OCI-LY7 (cell line): ENCODE measurements at regions not wholly inside any gene's neighbourhood (a gene's known extent, or its start where the extent isn't known, plus 50 kb on each side); places are given as distances from the start of the nearest gene placed in this dataset.

Experiments
- BruUV-seq: library from RNA; stranded (reverse); fragments of 400-500 nt; replicated peaks from 2 replicates; lab custom pipeline; 2021; lab: Mats Ljungman, UMichigan
- CTCF ChIA-PET: fragments of 300-600 bp; sonication (Branson Sonifier 250); formaldehyde crosslinking; loops from one replicate; lab custom pipeline; 2022; ENCODE audit warnings: antibody characterized with exemption; ENCODE audit not compliant: unreplicated experiment; lab: Charles Lee
- POLR2A ChIA-PET: fragments of 300-600 bp; sonication (Branson Sonifier 250); formaldehyde crosslinking; loops from one replicate; lab custom pipeline; 2022; ENCODE audit warnings: antibody characterized with exemption; lab: Charles Lee
- DNase-seq: peaks from one replicate; pipeline ENCODE4 v3.0.0-alpha.2; 2015; ENCODE audit warnings: low spot score
- H2AFZ ChIP-seq: fragments of 200-600 bp; sonication (generic), shearing (Covaris generic); 2 replicates; pipeline ENCODE4 v1.6.1; 2014; ENCODE audit warnings: mild to moderate bottlenecking, antibody characterized with exemption, low read length, moderate library complexity
- H3K27ac ChIP-seq: fragments of 200-600 bp; sonication (generic); 2 replicates; pipeline ENCODE4 v1.5.1; 2014; ENCODE audit warnings: mixed run types, low read depth, mild to moderate bottlenecking, moderate library complexity, low read length, inconsistent platforms; ENCODE audit not compliant: poor library complexity, severe bottlenecking
- H3K36me3 ChIP-seq: fragments of 200-600 bp; sonication (generic); 2 replicates; pipeline ENCODE4 v1.6.1; 2014; ENCODE audit warnings: mild to moderate bottlenecking, antibody characterized with exemption, low read length, moderate library complexity, mixed read lengths; ENCODE audit not compliant: insufficient read depth
- H3K4me1 ChIP-seq: fragments of 200-600 bp; sonication (generic); 2 replicates; pipeline ENCODE4 v1.5.1; 2014; ENCODE audit warnings: mild to moderate bottlenecking, low read length; ENCODE audit not compliant: insufficient read depth, poor library complexity, severe bottlenecking
- H3K4me2 ChIP-seq: fragments of 200-600 bp; sonication (generic); 2 replicates; pipeline ENCODE4 v1.6.1; 2014; ENCODE audit warnings: mild to moderate bottlenecking, low read length
- H3K4me3 ChIP-seq: fragments of 200-600 bp; sonication (generic); 2 replicates; pipeline ENCODE4 v1.5.1; 2014; ENCODE audit warnings: mild to moderate bottlenecking, low read depth, low read length; ENCODE audit not compliant: poor library complexity, severe bottlenecking
- H3K79me2 ChIP-seq: fragments of 200-600 bp; sonication (generic); 2 replicates; pipeline ENCODE4 v1.6.1; 2016; ENCODE audit warnings: low read depth, mild to moderate bottlenecking, low read length, moderate library complexity, mixed read lengths; ENCODE audit not compliant: insufficient read depth
- H3K9me2 ChIP-seq: fragments of 200-600 bp; sonication (generic); 2 replicates; pipeline ENCODE4 v1.6.1; 2016; ENCODE audit warnings: mild to moderate bottlenecking, low read length, mixed read lengths; ENCODE audit not compliant: insufficient read depth
- H3K9me3 ChIP-seq: fragments of 200-600 bp; sonication (generic); 2 replicates; pipeline ENCODE4 v1.6.1; 2014; ENCODE audit warnings: mild to moderate bottlenecking, mixed run types, low read length, mixed read lengths
- H4K20me1 ChIP-seq: fragments of 200-600 bp; sonication (generic); 2 replicates; pipeline ENCODE4 v1.6.1; 2014; ENCODE audit warnings: mild to moderate bottlenecking, antibody characterized with exemption, low read length, moderate library complexity, mixed read lengths; ENCODE audit not compliant: insufficient read depth
- EZH2phosphoT487 ChIP-seq: fragments of 200-600 bp; sonication (generic); IDR thresholded peaks from 2 replicates; pipeline ENCODE4 v1.6.1; 2018; ENCODE audit warnings: low read depth, borderline replicate concordance, mild to moderate bottlenecking, mixed run types, antibody characterized with exemption, low read length, moderate library complexity, mixed read lengths
- intact Hi-C: fragments of 100-400 bp; cut with micrococcal nuclease; formaldehyde crosslinking; loops from one replicate; pipeline ENCODE4 v1.10.0; 2022; ENCODE audit not compliant: unreplicated experiment
- TF ChIP-seq, protein P1 (sequence below): fragments of 200-600 bp; sonication (generic); conservative IDR thresholded peaks from 2 replicates; pipeline ENCODE4 v1.5.1; 2014; ENCODE audit warnings: mild to moderate bottlenecking, antibody characterized with exemption, low read length, moderate library complexity, mixed read lengths

DNA sequence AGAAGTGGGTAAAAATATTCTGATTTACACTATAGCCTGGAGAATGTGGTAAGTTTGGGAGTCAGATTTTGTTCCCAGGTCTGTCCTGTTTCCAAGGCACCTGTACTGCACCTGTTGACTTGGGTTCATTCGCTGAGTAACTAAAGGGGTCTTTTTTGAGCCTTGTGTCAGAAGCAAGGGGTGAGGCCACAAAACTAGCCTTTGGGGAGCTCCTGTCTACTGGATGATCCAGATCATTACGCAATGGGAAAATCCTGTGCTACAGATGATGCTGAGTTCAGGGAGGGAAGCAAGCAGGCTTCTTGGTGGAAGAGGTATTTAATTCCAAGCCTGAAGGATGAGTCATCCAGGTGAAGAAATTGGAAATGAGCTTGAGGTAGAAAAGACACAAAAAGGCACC, 424.0 kb downstream of the MATN1 start:
- no peak overlapping the region for H3K4me3 ChIP-seq
- no peaks in the 10 kb centered on the region for H3K9me2 ChIP-seq
- H2AFZ ChIP-seq = no peak overlapping the region
- TF ChIP-seq, protein P1, sequence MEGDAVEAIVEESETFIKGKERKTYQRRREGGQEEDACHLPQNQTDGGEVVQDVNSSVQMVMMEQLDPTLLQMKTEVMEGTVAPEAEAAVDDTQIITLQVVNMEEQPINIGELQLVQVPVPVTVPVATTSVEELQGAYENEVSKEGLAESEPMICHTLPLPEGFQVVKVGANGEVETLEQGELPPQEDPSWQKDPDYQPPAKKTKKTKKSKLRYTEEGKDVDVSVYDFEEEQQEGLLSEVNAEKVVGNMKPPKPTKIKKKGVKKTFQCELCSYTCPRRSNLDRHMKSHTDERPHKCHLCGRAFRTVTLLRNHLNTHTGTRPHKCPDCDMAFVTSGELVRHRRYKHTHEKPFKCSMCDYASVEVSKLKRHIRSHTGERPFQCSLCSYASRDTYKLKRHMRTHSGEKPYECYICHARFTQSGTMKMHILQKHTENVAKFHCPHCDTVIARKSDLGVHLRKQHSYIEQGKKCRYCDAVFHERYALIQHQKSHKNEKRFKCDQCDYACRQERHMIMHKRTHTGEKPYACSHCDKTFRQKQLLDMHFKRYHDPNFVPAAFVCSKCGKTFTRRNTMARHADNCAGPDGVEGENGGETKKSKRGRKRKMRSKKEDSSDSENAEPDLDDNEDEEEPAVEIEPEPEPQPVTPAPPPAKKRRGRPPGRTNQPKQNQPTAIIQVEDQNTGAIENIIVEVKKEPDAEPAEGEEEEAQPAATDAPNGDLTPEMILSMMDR = no peak
- no peak for TF ChIP-seq EZH2phosphoT487
- no peak overlapping the region for H3K4me2 ChIP-seq
- H4K20me1 ChIP-seq = no peaks in the 10 kb centered on the region
- intact Hi-C loops = no loop called here
- ChIA-PET POLR2A (no interaction called here), CTCF (no interaction called here)
- no peak for DNase-seq
- H3K27ac ChIP-seq = no peak overlapping the region
- no TSS peak for BruUV-seq
- no peaks in the 10 kb centered on the region for H3K9me3 ChIP-seq
- no peaks in the 10 kb centered on the region for H3K36me3 ChIP-seq
- H3K4me1 ChIP-seq = no peaks in the 10 kb centered on the region
- H3K79me2 ChIP-seq = no peaks in the 10 kb centered on the region

DNA sequence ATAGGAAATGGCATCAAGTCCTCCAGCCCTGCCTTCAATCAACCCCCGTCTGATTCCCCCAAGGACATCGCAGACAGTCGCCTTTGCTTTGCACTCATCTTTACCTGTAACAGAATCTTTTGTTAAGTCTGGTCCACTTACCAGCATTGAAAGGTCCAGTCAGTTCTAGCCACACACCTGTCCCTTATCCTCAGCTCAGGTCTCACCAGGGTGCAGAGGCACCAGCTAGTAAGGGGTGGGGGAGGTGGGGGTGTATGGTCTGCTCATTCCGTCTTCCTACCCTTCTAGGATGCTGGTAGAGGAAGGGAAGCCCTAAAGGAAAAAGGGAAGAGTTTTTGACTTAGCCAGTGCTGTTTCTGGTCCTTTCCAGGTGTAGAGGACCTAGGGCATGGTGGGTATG, 427.7 kb downstream of the MATN1 start:
- BruUV-seq = no TSS peak

DNA sequence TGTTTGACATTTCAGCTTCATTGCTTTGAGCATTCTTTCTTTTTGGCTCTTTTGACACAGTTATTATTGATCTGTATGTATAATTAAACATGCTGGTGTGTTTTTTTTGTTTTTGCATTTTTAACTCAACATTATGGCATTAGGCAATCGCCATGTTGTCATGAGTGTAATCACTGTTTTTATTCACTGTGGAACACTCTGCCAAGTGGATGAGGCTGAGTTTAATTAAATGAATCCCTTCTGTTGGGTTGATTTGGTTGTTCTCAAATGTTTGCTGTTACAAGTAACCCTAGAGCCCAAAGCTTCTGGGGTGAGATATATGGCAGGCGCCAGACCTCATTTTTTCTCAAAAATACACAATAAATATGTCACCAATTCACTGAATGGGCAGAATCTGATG, 428.1 kb downstream of the MATN1 start:
- Histone ChIP-seq H3K4me2 (no peak overlapping the region), H2AFZ (no peak overlapping the region), H3K27ac (no peak overlapping the region), H3K36me3 (no peaks in the 10 kb centered on the region), H3K9me3 (no peaks in the 10 kb centered on the region), H3K79me2 (no peaks in the 10 kb centered on the region), H4K20me1 (no peaks in the 10 kb centered on the region), H3K4me3 (no peak overlapping the region), H3K9me2 (no peaks in the 10 kb centered on the region), H3K4me1 (no peaks in the 10 kb centered on the region)
- intact Hi-C loops = no loop called here
- no peak for DNase-seq
- ChIA-PET CTCF (no interaction called here), POLR2A (no interaction called here)
- no TSS peak for BruUV-seq
- TF ChIP-seq, protein P1 = no peak
- TF ChIP-seq EZH2phosphoT487 = no peak

More for the DNA sequence above, 427.7 kb downstream of the MATN1 start:
- no peaks in the 10 kb centered on the region for H4K20me1 ChIP-seq
- H3K9me3 ChIP-seq = no peaks in the 10 kb centered on the region
- no peaks in the 10 kb centered on the region for H3K36me3 ChIP-seq
- no peak overlapping the region for H3K4me3 ChIP-seq
- H3K4me2 ChIP-seq = no peak overlapping the region
- CTCF ChIA-PET = no interaction called here
- no peak overlapping the region for H3K27ac ChIP-seq
- DNase-seq = no peak
- no peaks in the 10 kb centered on the region for H3K79me2 ChIP-seq
- H3K4me1 ChIP-seq = no peaks in the 10 kb centered on the region
- no peaks in the 10 kb centered on the region for H3K9me2 ChIP-seq
- intact Hi-C loops = no loop called here
- no peak overlapping the region for H2AFZ ChIP-seq
- POLR2A ChIA-PET = no interaction called here
- no peak for TF ChIP-seq EZH2phosphoT487
- TF ChIP-seq, protein P1 = no peak
